ENCODE measurements at regions not wholly inside any gene's neighbourhood (a gene's known extent, or its start where the extent isn't known, plus 50 kb on each side); places are given as distances from the start of the nearest gene placed in this dataset.

- no peak for TF ChIP-seq CTCF (IDR thresholded peaks at IDR 0.05)
- no peak for TF ChIP-seq EZH2 (IDR thresholded peaks at IDR 0.05; ENCODE audit: borderline replicate concordance, insufficient read depth, low read depth, low read length, poor library complexity, severe bottlenecking)
These were observed 161.5 kb upstream of the AGR3 start for GRCh38 chr7:17043012-17043877.

Data from B cell (primary cell).